SU-DHL-6 (cell line): ENCODE measurements at regions not wholly inside any gene's neighbourhood (a gene's known extent, or its start where the extent isn't known, plus 50 kb on each side); places are given as distances from the start of the nearest gene placed in this dataset.

Source experiments
- H2AFZ ChIP-seq: fragments of 200-600 bp; sonication (generic); 2 replicates; pipeline ENCODE4 v1.6.1; 2014; ENCODE audit warnings: low read depth, mild to moderate bottlenecking, moderate library complexity, mixed read lengths, antibody characterized with exemption, low read length; ENCODE audit not compliant: severe bottlenecking
- H3F3A ChIP-seq: fragments of 200-600 bp; shearing (Covaris generic); 2 replicates; pipeline ENCODE4 v1.6.0; 2016; ENCODE audit warnings: antibody characterized with exemption, mild to moderate bottlenecking; ENCODE audit not compliant: insufficient read depth
- H3K27ac ChIP-seq: fragments of 200-600 bp; sonication (generic); 2 replicates; pipeline ENCODE4 v1.5.1; 2016; ENCODE audit warnings: low read depth, mild to moderate bottlenecking, low read length, moderate library complexity, mixed read lengths
- H3K27me3 ChIP-seq: fragments of 200-600 bp; sonication (generic), shearing (Covaris generic); 2 replicates; pipeline ENCODE4 v1.6.0; 2014; ENCODE audit warnings: mild to moderate bottlenecking, low read length
- H3K36me3 ChIP-seq: fragments of 200-600 bp; sonication (generic); 2 replicates; pipeline ENCODE4 v1.6.1; 2014; ENCODE audit warnings: mild to moderate bottlenecking, low read length, mixed read lengths
- H3K4me2 ChIP-seq: fragments of 300-600, 200-600 bp; shearing (Covaris generic), sonication (generic); 2 replicates; pipeline ENCODE4 v1.6.0; 2014; ENCODE audit warnings: low read length, low read depth, mild to moderate bottlenecking; ENCODE audit not compliant: poor library complexity, severe bottlenecking
- H3K4me3 ChIP-seq: fragments of 200-600 bp; sonication (generic); 2 replicates; pipeline ENCODE4 v1.5.1; 2014; ENCODE audit warnings: antibody characterized with exemption, low read length, mild to moderate bottlenecking, mixed read lengths; ENCODE audit not compliant: insufficient read depth, poor library complexity, severe bottlenecking
- H3K79me2 ChIP-seq: fragments of 200-600 bp; sonication (generic); 2 replicates; pipeline ENCODE4 v1.6.1; 2014; ENCODE audit warnings: mild to moderate bottlenecking, low read length, moderate library complexity; ENCODE audit not compliant: insufficient read depth
- H3K9ac ChIP-seq: fragments of 200-600 bp; sonication (generic); 2 replicates; pipeline ENCODE4 v1.7.0; 2014; ENCODE audit warnings: mild to moderate bottlenecking, low read length
- H3K9me2 ChIP-seq: fragments of 200-600 bp; sonication (generic); replicated peaks from 2 replicates; pipeline ENCODE4 v1.6.1; 2014; ENCODE audit warnings: low read length; ENCODE audit not compliant: insufficient read depth
- H3K9me3 ChIP-seq: fragments of 200-600 bp; sonication (generic); 2 replicates; pipeline ENCODE4 v1.6.1; 2014; ENCODE audit warnings: low read length, mixed read lengths; ENCODE audit not compliant: insufficient read depth
- H4K20me1 ChIP-seq: fragments of 200-600 bp; sonication (generic); 2 replicates; pipeline ENCODE4 v1.6.1; 2014; ENCODE audit warnings: low read depth, mild to moderate bottlenecking, antibody characterized with exemption, low read length, moderate library complexity, mixed read lengths
- CTCF ChIP-seq: fragments of 200-600 bp; sonication (generic); IDR thresholded peaks from one replicate; pipeline ENCODE4 v1.5.1; 2017; ENCODE audit warnings: antibody characterized with exemption, mild to moderate bottlenecking, low read length, moderate library complexity; ENCODE audit not compliant: insufficient read depth, poor library complexity, severe bottlenecking
- EZH2phosphoT487 ChIP-seq: fragments of 200-600 bp; sonication (generic), shearing (Covaris generic); conservative IDR thresholded peaks from 2 replicates; pipeline ENCODE4 v1.6.1; 2018; ENCODE audit warnings: mild to moderate bottlenecking, antibody characterized with exemption, low read length, moderate library complexity, mixed read lengths

GRCh38 chr15:69659454-69660050 lies 206.9 kb downstream of the RPLP1 start:
- Histone ChIP-seq H3K9me2 (no peaks in the 10 kb centered on the region), H3K4me3 (no peak overlapping the region), H3K27ac (no peak overlapping the region), H3K36me3 (no peaks in the 10 kb centered on the region), H3K4me2 (no peak overlapping the region), H3F3A (no peaks in the 10 kb centered on the region), H2AFZ (no peak overlapping the region), H3K9me3 (no peaks in the 10 kb centered on the region), H3K9ac (no peak overlapping the region), H4K20me1 (no peaks in the 10 kb centered on the region), H3K79me2 (no peaks in the 10 kb centered on the region), H3K27me3 (no peaks in the 10 kb centered on the region)
- TF ChIP-seq CTCF = no peak
- no peak for TF ChIP-seq EZH2phosphoT487

- no peaks in the 10 kb centered on the region for H3K9me2 ChIP-seq
- no peaks in the 10 kb centered on the region for H3K27me3 ChIP-seq
- TF ChIP-seq CTCF (no peak), EZH2phosphoT487 (no peak)
- H3K4me2 ChIP-seq = no peak overlapping the region
- H3K9ac ChIP-seq = no peak overlapping the region
- no peaks in the 10 kb centered on the region for H4K20me1 ChIP-seq
- no peaks in the 10 kb centered on the region for H3K36me3 ChIP-seq
- H3K4me3 ChIP-seq = no peak overlapping the region
- no peaks in the 10 kb centered on the region for H3K9me3 ChIP-seq
- no peak overlapping the region for H2AFZ ChIP-seq
- no peaks in the 10 kb centered on the region for H3K79me2 ChIP-seq
- H3K27ac ChIP-seq = no peak overlapping the region
- H3F3A ChIP-seq = no peaks in the 10 kb centered on the region
Observed at GRCh38 chr15:69660114-69660513, 207.5 kb downstream of the RPLP1 start.

- no peak overlapping the region for H3K4me2 ChIP-seq
- no peak overlapping the region for H3K9ac ChIP-seq
- H3K36me3 ChIP-seq = no peaks in the 10 kb centered on the region
- H3K27me3 ChIP-seq = no peaks in the 10 kb centered on the region
- H3K9me3 ChIP-seq = no peaks in the 10 kb centered on the region
- no peak overlapping the region for H2AFZ ChIP-seq
- TF ChIP-seq CTCF (no peak), EZH2phosphoT487 (no peak)
- H4K20me1 ChIP-seq = no peaks in the 10 kb centered on the region
- no peaks in the 10 kb centered on the region for H3K79me2 ChIP-seq
- no peak overlapping the region for H3K27ac ChIP-seq
- no peaks in the 10 kb centered on the region for H3K9me2 ChIP-seq
- no peaks in the 10 kb centered on the region for H3F3A ChIP-seq
- H3K4me3 ChIP-seq = no peak overlapping the region
Observed at GRCh38 chr15:69660658-69661405, 208.2 kb downstream of the RPLP1 start.
